ENCODE measurements at regions not wholly inside any gene's neighbourhood (a gene's known extent, or its start where the extent isn't known, plus 50 kb on each side); places are given as distances from the start of the nearest gene placed in this dataset.

DNA sequence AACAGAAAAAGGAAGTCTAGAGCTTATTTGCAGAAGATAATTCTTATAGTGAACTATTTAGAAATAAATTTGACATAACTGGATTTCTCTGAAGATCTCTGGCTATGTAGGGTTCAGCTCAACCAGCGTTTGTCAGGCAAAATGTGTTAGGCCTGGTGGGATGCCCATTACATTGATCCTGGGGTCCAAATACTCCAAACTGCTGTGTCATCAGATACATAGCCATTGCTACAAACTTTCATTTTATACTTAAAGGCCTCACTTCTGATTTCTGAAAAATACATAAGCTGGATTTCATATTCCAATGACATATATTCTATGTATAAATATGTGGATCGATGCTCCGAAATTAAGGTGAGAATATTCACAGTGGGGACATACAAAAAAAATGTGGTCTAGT is 1958.9 kb upstream of the TENM3 start:
- Histone ChIP-seq H3K9me3 (ENCODE audit: control insufficient read depth in 2 of 3, insufficient read depth in 1 of 3, low read length in 3 of 3) (no peaks in the 10 kb centered on the region), H3K4me3 (ENCODE audit: low read length in 3 of 3) (no peak overlapping the region)

DNA sequence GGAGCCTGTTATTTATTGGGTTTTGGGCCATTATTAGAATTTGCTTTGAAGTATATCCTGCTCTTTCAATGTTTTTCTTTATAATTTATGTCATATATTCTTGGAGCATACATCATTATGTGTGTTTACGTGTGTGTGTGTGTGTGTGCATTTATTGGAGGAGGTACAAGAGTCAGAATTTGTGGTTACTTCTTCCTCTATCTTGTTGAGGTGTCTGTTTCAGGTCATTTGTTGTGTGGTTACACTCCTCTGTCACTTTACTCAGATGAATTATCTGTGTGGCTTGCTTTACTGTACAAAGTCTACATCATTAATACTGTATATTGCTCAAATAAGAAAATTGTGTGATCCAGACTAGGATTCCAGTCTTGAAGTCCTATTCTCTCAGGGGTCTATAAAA is 1957.4 kb upstream of the TENM3 start:
- H3K36me3 ChIP-seq (ENCODE audit: control insufficient read depth in 2 of 3, insufficient read depth in 3 of 3, low read length in 3 of 3) = no peaks in the 10 kb centered on the region
- TF ChIP-seq CTCF (IDR thresholded peaks at IDR 0.05; ENCODE audit: borderline replicate concordance, extremely low read depth, insufficient read depth) = no peak
- FAIRE-seq = no peak

More for the DNA sequence above, 1958.9 kb upstream of the TENM3 start:
- intact Hi-C loops (cut with DNase I) = no loop called here
- FAIRE-seq = no peak
- Histone ChIP-seq H3K27ac (ENCODE audit: low read depth in 2 of 2, low read length in 2 of 2) (no peak overlapping the region), H3K27me3 (ENCODE audit: control insufficient read depth, insufficient read depth, low read length) (no peaks in the 10 kb centered on the region), H3K9ac (ENCODE audit: low read length in 3 of 3) (no peak overlapping the region), H3K36me3 (ENCODE audit: control insufficient read depth in 2 of 3, insufficient read depth in 3 of 3, low read length in 3 of 3) (no peaks in the 10 kb centered on the region), H3K4me1 (ENCODE audit: control insufficient read depth in 2 of 3, insufficient read depth in 2 of 3, low read depth in 1 of 3, low read length in 3 of 3) (no peaks in the 10 kb centered on the region)
- DNase-seq = no peak
- TF ChIP-seq CTCF (IDR thresholded peaks at IDR 0.05; ENCODE audit: borderline replicate concordance, extremely low read depth, insufficient read depth) = no peak

GRCh38 chr4:180292339-180292738 is 1950.9 kb upstream of the TENM3 start:
- TF ChIP-seq CTCF (IDR thresholded peaks at IDR 0.05; ENCODE audit: borderline replicate concordance, extremely low read depth, insufficient read depth) = no peak
- intact Hi-C loops (cut with DNase I) = no loop called here
- FAIRE-seq (no peak), DNase-seq (no peak)
- Histone ChIP-seq H3K27ac (ENCODE audit: low read depth in 2 of 2, low read length in 2 of 2) (no peak overlapping the region), H3K9me3 (ENCODE audit: control insufficient read depth in 2 of 3, insufficient read depth in 1 of 3, low read length in 3 of 3) (no peaks in the 10 kb centered on the region), H3K4me3 (ENCODE audit: low read length in 3 of 3) (no peak overlapping the region), H3K4me1 (ENCODE audit: control insufficient read depth in 2 of 3, insufficient read depth in 2 of 3, low read depth in 1 of 3, low read length in 3 of 3) (no peaks in the 10 kb centered on the region), H3K36me3 (ENCODE audit: control insufficient read depth in 2 of 3, insufficient read depth in 3 of 3, low read length in 3 of 3) (no peaks in the 10 kb centered on the region), H3K9ac (ENCODE audit: low read length in 3 of 3) (no peak overlapping the region), H3K27me3 (ENCODE audit: control insufficient read depth, insufficient read depth, low read length) (no peaks in the 10 kb centered on the region)

More for the DNA sequence above, 1957.4 kb upstream of the TENM3 start:
- Histone ChIP-seq H3K9me3 (ENCODE audit: control insufficient read depth in 2 of 3, insufficient read depth in 1 of 3, low read length in 3 of 3) (no peaks in the 10 kb centered on the region), H3K4me3 (ENCODE audit: low read length in 3 of 3) (no peak overlapping the region), H3K27ac (ENCODE audit: low read depth in 2 of 2, low read length in 2 of 2) (no peak overlapping the region), H3K4me1 (ENCODE audit: control insufficient read depth in 2 of 3, insufficient read depth in 2 of 3, low read depth in 1 of 3, low read length in 3 of 3) (no peaks in the 10 kb centered on the region), H3K27me3 (ENCODE audit: control insufficient read depth, insufficient read depth, low read length) (no peaks in the 10 kb centered on the region), H3K9ac (ENCODE audit: low read length in 3 of 3) (no peak overlapping the region)
- intact Hi-C loops (cut with DNase I) = no loop called here
- no peak for DNase-seq

DNA sequence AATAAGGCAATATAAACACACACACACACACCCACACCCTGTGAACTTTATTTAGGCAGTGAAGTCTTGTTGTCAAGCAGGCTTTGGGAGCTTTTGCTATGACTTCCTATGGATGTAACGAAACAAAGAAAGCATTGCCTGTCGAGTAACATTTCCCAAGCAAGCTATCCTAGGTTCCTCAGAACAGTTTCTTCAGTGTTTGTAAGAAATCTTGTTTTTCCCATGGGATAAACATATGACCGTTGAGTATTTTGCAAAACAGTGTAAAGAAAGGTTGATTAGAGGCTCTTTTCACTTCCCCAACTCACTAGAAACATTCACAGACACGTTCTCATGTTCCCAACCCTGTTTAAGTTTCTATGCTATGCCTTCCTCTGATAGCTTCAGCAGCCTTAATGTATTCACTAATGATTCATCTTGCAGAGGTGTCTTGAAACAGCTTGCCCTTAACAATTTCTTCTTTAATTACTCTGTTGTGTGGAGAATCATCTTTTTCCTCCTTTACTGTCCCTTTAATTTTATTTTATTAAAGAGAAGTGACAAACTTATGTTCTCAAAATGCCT is 1947.1 kb upstream of the TENM3 start:
- FAIRE-seq (no peak), DNase-seq (peak in 1 of 5 donors; percentile 5)
- Histone ChIP-seq H3K9me3 (ENCODE audit: control insufficient read depth in 2 of 3, insufficient read depth in 1 of 3, low read length in 3 of 3) (no peaks in the 10 kb centered on the region), H3K36me3 (ENCODE audit: control insufficient read depth in 2 of 3, insufficient read depth in 3 of 3, low read length in 3 of 3) (no peaks in the 10 kb centered on the region), H3K27me3 (ENCODE audit: control insufficient read depth, insufficient read depth, low read length) (no peaks in the 10 kb centered on the region), H3K4me1 (ENCODE audit: control insufficient read depth in 2 of 3, insufficient read depth in 2 of 3, low read depth in 1 of 3, low read length in 3 of 3) (no peaks in the 10 kb centered on the region), H3K4me3 (ENCODE audit: low read length in 3 of 3) (no peak overlapping the region), H3K27ac (ENCODE audit: low read depth in 2 of 2, low read length in 2 of 2) (no peak overlapping the region), H3K9ac (ENCODE audit: low read length in 3 of 3) (no peak overlapping the region)
- intact Hi-C loops (cut with DNase I) = no loop called here
- TF ChIP-seq CTCF (IDR thresholded peaks at IDR 0.05; ENCODE audit: borderline replicate concordance, extremely low read depth, insufficient read depth) = no peak

Data from kidney (tissue), 13 donors.